ENCODE measurements at regions not wholly inside any gene's neighbourhood (a gene's known extent, or its start where the extent isn't known, plus 50 kb on each side); places are given as distances from the start of the nearest gene placed in this dataset.

DNA sequence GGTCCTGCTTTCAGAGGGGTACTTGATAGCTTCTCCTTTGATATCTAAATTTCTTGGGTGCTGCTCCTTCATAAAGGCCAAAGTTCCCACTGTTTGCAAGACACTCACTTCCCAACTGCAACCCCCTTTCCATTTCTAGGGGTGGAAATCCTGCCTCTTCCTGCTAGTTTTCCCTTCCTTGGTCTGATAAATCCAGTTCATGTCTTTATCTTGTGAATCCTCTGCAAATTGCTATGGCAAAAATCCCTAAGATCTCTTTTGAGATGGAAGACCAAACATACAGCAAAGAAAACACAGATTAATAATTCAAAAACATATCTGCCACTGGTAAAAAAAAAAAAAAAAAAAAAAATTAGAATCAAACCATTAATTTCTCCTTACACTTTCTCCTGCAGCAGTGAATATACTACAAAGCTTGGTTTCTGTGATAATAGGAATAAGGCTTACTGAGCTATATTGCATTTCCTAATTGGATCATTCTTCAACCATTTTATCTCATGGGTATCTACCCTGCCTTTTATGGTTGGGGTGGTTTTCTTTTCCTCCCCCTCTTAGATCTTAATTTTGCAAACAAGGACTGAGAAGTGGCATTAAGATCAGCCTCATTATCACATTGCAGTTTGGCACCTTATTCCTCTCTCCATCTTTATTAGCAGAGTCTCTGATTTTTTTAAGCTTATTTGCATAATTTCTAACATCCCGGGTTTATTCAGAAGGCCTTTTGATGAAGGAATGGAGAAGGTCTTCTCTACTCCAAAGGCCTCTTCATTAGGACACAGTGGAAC lies 439.1 kb downstream of the XYLT1 start:
- TF ChIP-seq CTCF (IDR thresholded peaks at IDR 0.05; ENCODE audit: extremely low read depth, low read depth, low read length), result no peak
- Histone ChIP-seq H3K27me3 (ENCODE audit: insufficient read depth, low read length) (no peaks in the 10 kb centered on the region), H2AFZ (ENCODE audit: low read length) (no peak overlapping the region), H3K36me3 (ENCODE audit: insufficient read depth, low read length) (no peaks in the 10 kb centered on the region), H3K4me2 (ENCODE audit: insufficient read depth, low read length) (no peak overlapping the region), H3K79me2 (ENCODE audit: insufficient read depth, low read length) (no peaks in the 10 kb centered on the region), H3K9me3 (ENCODE audit: low read depth, low read length) (no peaks in the 10 kb centered on the region), H3K4me1 (ENCODE audit: insufficient read depth, low read length) (no peaks in the 10 kb centered on the region), H4K20me1 (ENCODE audit: insufficient read depth, low read length) (no peaks in the 10 kb centered on the region), H3K27ac (ENCODE audit: low read depth, low read length) (no peak overlapping the region), H3K4me3 (ENCODE audit: insufficient read depth, low read length) (no peak overlapping the region)
- no peak for DNase-seq (ENCODE audit: insufficient read length, low spot score, missing footprints)

DNA sequence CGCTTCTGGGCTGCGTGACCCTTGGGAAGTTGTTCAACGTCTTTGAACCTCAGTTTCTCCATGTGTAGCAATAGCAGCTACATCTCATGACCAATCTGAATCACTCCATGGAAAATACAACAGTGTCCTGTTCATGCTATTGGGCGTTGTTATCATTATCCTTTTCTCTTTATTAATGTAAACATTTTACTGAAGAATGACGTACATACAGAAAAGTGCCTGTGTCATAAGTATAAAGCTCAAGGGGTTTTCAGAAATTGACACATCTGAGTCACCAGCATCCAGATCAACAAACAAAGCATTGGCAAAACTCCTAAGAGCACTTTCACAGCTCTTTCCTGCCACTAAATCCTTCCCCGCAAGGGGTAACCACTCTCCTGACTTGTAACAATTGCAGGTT lies 438.4 kb downstream of the XYLT1 start:
- no peak for TF ChIP-seq CTCF (IDR thresholded peaks at IDR 0.05; ENCODE audit: extremely low read depth, low read depth, low read length)
- no peaks in the 10 kb centered on the region for H3K9me3 ChIP-seq (ENCODE audit: low read depth, low read length)
- no peaks in the 10 kb centered on the region for H3K79me2 ChIP-seq (ENCODE audit: insufficient read depth, low read length)
- no peaks in the 10 kb centered on the region for H3K36me3 ChIP-seq (ENCODE audit: insufficient read depth, low read length)
- H3K4me1 ChIP-seq (ENCODE audit: insufficient read depth, low read length), result no peaks in the 10 kb centered on the region
- H3K4me3 ChIP-seq (ENCODE audit: insufficient read depth, low read length), result no peak overlapping the region
- no peaks in the 10 kb centered on the region for H4K20me1 ChIP-seq (ENCODE audit: insufficient read depth, low read length)
- no peaks in the 10 kb centered on the region for H3K27me3 ChIP-seq (ENCODE audit: insufficient read depth, low read length)
- H3K4me2 ChIP-seq (ENCODE audit: insufficient read depth, low read length), result no peak overlapping the region
- DNase-seq (ENCODE audit: insufficient read length, low spot score, missing footprints), result no peak
- no peak overlapping the region for H2AFZ ChIP-seq (ENCODE audit: low read length)
- H3K27ac ChIP-seq (ENCODE audit: low read depth, low read length), result no peak overlapping the region

GRCh38 chr16:17034477-17035252 lies 436.1 kb downstream of the XYLT1 start:
- Histone ChIP-seq H3K4me1 (ENCODE audit: insufficient read depth, low read length) (no peaks in the 10 kb centered on the region), H3K9me3 (ENCODE audit: low read depth, low read length) (no peaks in the 10 kb centered on the region), H3K27me3 (ENCODE audit: insufficient read depth, low read length) (no peaks in the 10 kb centered on the region), H3K36me3 (ENCODE audit: insufficient read depth, low read length) (no peaks in the 10 kb centered on the region), H2AFZ (ENCODE audit: low read length) (no peak overlapping the region), H3K27ac (ENCODE audit: low read depth, low read length) (no peak overlapping the region), H3K4me3 (ENCODE audit: insufficient read depth, low read length) (no peak overlapping the region), H3K4me2 (ENCODE audit: insufficient read depth, low read length) (no peak overlapping the region), H3K79me2 (ENCODE audit: insufficient read depth, low read length) (no peaks in the 10 kb centered on the region), H4K20me1 (ENCODE audit: insufficient read depth, low read length) (no peaks in the 10 kb centered on the region)
- TF ChIP-seq CTCF (IDR thresholded peaks at IDR 0.05; ENCODE audit: extremely low read depth, low read depth, low read length), result no peak
- DNase-seq (ENCODE audit: insufficient read length, low spot score, missing footprints), result no peak

- Histone ChIP-seq H3K4me2 (ENCODE audit: insufficient read depth, low read length) (no peak overlapping the region), H3K27me3 (ENCODE audit: insufficient read depth, low read length) (no peaks in the 10 kb centered on the region), H3K27ac (ENCODE audit: low read depth, low read length) (no peak overlapping the region), H3K4me3 (ENCODE audit: insufficient read depth, low read length) (no peak overlapping the region), H3K36me3 (ENCODE audit: insufficient read depth, low read length) (no peaks in the 10 kb centered on the region), H3K9me3 (ENCODE audit: low read depth, low read length) (no peaks in the 10 kb centered on the region), H3K79me2 (ENCODE audit: insufficient read depth, low read length) (no peaks in the 10 kb centered on the region), H3K4me1 (ENCODE audit: insufficient read depth, low read length) (no peaks in the 10 kb centered on the region), H4K20me1 (ENCODE audit: insufficient read depth, low read length) (no peaks in the 10 kb centered on the region), H2AFZ (ENCODE audit: low read length) (no peak overlapping the region)
- TF ChIP-seq CTCF (IDR thresholded peaks at IDR 0.05; ENCODE audit: extremely low read depth, low read depth, low read length), result no peak
- DNase-seq (ENCODE audit: insufficient read length, low spot score, missing footprints), result no peak
These were observed 433.3 kb downstream of the XYLT1 start for GRCh38 chr16:17037499-17037898.

All from osteoblast (primary cell).